ENCODE measurements at regions not wholly inside any gene's neighbourhood (a gene's known extent, or its start where the extent isn't known, plus 50 kb on each side); places are given as distances from the start of the nearest gene placed in this dataset.

DNA sequence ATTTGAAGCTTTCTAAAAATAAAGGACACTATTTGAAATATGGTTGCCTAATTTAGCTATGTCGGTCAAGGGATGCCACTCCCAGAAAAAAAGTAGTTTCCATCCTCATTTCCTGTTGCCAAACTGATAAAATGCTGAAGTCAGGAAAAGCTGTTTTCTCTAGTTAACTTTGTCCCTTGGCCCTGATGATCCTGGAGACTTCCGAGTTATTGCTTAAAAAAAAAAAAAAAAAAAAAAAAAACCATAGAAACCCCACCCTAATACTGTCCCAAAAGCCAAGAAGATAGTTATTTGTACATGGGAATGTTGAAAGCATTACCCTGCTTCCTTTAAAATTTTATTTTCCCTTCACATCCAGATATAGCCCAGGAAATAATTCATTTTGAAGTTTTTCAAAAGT, 236.7 kb downstream of the SOD2 start:
- DNase-seq (no peak), ATAC-seq (no peak)
- Mint-ChIP-seq H3K9me3 (ENCODE audit: low read depth) (no peaks in the 10 kb centered on the region), H3K27ac (no peak overlapping the region), H3K4me1 (no peaks in the 10 kb centered on the region), H3K27me3 (peaks cover 12% of the 10 kb centered on the region), H3K4me3 (no peak overlapping the region), H3K36me3 (ENCODE audit: low read depth) (no peaks in the 10 kb centered on the region)
- CTCF ChIA-PET: no interaction called here
- POLR2A ChIA-PET: no interaction called here
- intact Hi-C loops (cut with DNase I, micrococcal nuclease): no loop called here

DNA sequence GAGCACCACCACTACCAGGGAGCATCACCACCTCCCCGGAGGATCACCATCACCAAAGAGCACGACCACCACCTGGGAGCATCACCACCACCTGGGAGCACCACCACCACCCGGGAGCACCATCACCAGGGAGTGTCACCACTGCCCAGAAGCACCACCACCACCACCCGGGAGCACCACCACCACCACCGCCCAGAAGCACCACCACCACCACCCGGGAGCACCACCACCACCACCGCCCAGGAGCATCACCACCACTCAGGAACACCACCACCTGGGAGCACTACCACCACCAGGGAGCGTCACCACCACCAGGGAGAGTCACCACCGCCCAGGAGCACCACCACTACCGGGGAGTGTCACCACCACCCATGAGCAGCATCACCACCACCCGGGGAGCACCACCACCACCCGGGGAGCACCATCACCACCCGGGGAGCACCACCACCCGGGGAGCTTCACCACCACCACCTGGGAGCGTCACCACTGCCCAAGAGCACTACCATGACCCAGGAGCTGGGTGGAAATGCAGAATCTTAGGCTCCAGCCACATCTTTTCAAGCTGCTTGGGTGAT, 237.3 kb downstream of the SOD2 start:
- H3K27ac Mint-ChIP-seq: no peak overlapping the region
- H3K4me3 Mint-ChIP-seq: no peak overlapping the region
- ChIA-PET POLR2A (no interaction called here), CTCF (no interaction called here)
- DNase-seq (no peak), ATAC-seq (no peak)
- no peaks in the 10 kb centered on the region for H3K9me3 Mint-ChIP-seq (ENCODE audit: low read depth)
- no peaks in the 10 kb centered on the region for H3K36me3 Mint-ChIP-seq (ENCODE audit: low read depth)
- no peaks in the 10 kb centered on the region for H3K4me1 Mint-ChIP-seq
- intact Hi-C loops (cut with DNase I, micrococcal nuclease): no loop called here
- peaks cover 10% of the 10 kb centered on the region for H3K27me3 Mint-ChIP-seq

DNA sequence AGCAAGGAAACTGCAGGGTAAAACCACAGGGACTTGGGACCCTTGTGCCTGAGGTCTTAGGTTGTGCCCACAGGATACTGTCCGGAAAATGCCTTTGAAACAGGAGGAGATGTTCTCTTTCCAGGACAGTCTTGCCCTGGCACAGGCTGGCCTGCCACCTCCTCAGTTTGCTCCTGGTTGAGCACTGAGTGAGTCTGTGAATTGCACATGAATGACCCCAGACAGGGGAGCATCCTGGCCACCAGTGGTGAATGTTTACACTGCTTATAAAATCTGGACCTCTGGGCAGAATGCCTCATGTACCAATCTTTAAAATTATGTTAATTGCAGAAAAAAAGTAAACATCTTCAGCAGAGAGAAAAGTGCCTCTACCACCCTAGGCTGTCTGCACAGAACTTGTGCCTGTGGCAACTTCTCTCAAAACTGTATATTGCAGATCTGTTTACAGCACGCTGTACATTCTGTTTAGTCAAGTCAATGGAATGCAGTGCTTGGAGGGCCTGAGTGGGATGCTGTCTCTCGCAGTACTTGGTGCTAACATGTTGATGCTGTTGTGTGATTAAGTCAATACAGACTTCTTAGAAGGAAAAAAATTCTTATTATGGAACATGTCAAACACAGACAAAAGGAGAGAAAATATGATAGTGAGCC, 242.1 kb downstream of the SOD2 start:
- H3K9me3 Mint-ChIP-seq (ENCODE audit: low read depth): no peaks in the 10 kb centered on the region
- intact Hi-C loops (cut with DNase I, micrococcal nuclease): no loop called here
- no peaks in the 10 kb centered on the region for H3K4me1 Mint-ChIP-seq
- H3K27me3 Mint-ChIP-seq: peaks cover 30% of the 10 kb centered on the region
- DNase-seq: no peak
- ATAC-seq: no peak
- H3K36me3 Mint-ChIP-seq (ENCODE audit: low read depth): no peaks in the 10 kb centered on the region
- POLR2A ChIA-PET: no interaction called here
- CTCF ChIA-PET: no interaction called here
- H3K27ac Mint-ChIP-seq: no peak overlapping the region
- H3K4me3 Mint-ChIP-seq: no peak overlapping the region

DNA sequence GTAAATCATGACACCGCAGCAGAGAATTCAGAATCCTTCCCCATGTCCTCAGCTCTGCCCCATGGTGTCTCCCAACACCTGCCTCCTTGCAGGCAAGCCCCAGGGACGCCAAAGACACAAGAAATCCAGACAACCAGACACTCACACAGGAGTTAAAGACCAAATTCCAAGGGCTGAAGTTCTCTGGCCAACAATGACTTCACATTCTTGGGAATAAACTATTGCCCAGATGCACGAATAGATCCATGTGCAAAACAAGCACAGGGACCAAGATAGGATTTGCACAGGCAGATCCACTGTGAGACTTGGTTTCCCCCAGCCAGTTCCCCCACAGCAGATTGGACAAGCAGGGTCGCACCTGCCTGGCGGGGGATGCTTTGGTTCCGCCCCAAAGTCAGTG, 246.7 kb downstream of the SOD2 start:
- Mint-ChIP-seq H3K27ac (no peak overlapping the region), H3K27me3 (peaks cover 25% of the 10 kb centered on the region), H3K36me3 (ENCODE audit: low read depth) (no peaks in the 10 kb centered on the region), H3K4me3 (no peak overlapping the region), H3K9me3 (ENCODE audit: low read depth) (no peaks in the 10 kb centered on the region), H3K4me1 (no peaks in the 10 kb centered on the region)
- ChIA-PET POLR2A (no interaction called here), CTCF (interaction anchor here (0.8 kb wide), 1 partner anchor 560 kb away, joined by 3 read pairs; no protein-coding TSS in a partner anchor)
- ATAC-seq: no peak
- no peak for DNase-seq
- intact Hi-C loops (cut with DNase I, micrococcal nuclease): no loop called here

DNA sequence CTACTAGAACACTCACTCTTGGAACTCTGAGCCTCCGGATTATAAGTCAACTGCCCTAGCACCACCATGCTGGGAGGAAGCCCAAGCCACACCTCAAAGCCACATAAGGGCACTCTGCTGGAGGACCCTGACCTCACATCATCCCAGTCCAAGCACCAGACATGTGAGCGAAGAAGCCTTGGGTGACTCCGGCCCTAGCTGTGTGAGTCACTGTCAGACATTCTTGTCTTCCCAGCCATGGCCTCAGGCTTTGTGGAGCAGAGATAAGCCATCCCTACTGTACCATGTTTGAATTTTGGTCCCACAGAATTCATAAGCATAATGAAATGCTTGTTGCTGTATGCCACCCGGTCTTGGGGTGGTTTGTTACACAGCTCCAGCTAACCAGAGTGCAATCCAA, 247.7 kb downstream of the SOD2 start:
- Mint-ChIP-seq H3K4me3 (no peak overlapping the region), H3K36me3 (ENCODE audit: low read depth) (no peaks in the 10 kb centered on the region), H3K27ac (no peak overlapping the region), H3K27me3 (peaks cover 24% of the 10 kb centered on the region), H3K9me3 (ENCODE audit: low read depth) (no peaks in the 10 kb centered on the region), H3K4me1 (no peaks in the 10 kb centered on the region)
- ChIA-PET POLR2A (no interaction called here), CTCF (no interaction called here)
- no peak for DNase-seq
- ATAC-seq: no peak
- intact Hi-C loops (cut with DNase I, micrococcal nuclease): no loop called here

DNA sequence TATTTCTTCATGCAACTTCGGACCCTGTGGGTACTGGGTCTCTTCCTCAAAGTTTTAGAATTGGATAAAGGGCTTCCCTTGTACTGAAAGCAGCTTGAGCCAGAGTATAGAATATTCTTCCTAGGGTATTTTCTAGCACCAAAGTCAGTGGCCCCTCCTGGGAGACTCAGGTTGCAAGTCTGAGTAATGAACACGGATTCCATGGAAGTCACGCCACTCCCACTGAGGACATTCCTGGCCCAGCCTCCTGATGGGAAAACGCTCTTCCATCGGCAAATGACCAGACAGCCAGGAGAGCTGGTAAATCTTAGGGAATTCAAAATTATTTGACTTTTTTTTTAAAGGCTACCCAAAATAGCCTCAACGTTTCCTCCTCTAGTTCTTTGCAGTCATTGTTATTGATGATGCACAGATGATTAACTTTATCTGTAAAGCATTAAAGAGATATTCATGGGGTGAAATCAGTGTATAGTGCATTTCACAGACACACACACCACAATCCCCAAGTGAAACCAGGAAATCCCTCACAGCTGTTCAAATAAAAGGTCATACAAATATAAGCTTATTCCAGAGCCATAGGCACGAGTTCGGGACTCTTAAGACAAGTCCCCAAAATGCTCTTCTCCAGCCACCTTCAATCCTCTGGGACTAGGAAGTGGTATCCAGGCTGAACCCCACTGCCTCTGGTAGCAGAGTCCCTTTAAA, 248.8 kb downstream of the SOD2 start:
- POLR2A ChIA-PET: no interaction called here
- peaks cover 21% of the 10 kb centered on the region for H3K27me3 Mint-ChIP-seq

DNA sequence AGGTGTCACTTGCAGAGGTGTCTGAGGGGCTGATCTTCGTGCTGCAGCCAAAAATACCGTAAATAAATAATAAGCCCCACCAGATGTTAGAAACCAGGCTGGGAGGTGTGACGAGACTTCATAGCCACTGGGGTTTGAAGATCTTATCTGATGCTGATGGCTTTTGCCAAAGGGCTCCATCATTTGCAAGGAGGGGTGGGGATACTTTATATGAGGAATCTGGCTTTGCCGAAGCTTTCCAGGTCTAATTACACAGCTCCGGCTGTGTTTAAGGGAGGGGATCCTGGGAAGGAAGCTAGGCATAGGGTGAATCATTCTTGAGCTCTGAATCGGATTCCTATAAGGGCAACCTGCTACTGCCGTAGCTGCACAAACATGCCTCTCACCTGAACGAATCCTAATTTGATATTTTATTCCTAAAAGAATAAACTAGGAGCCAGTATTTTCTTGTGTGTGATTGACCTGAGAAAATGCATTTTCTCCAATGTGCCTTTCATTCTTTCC, 249.6 kb downstream of the SOD2 start:
- no peaks in the 10 kb centered on the region for H3K4me1 Mint-ChIP-seq
- peaks cover 21% of the 10 kb centered on the region for H3K27me3 Mint-ChIP-seq
- no peak overlapping the region for H3K27ac Mint-ChIP-seq
- POLR2A ChIA-PET: no interaction called here
- CTCF ChIA-PET: no interaction called here
- no peak for DNase-seq
- ATAC-seq: no peak
- H3K9me3 Mint-ChIP-seq (ENCODE audit: low read depth): no peaks in the 10 kb centered on the region
- intact Hi-C loops (cut with DNase I, micrococcal nuclease): no loop called here
- no peaks in the 10 kb centered on the region for H3K36me3 Mint-ChIP-seq (ENCODE audit: low read depth)
- H3K4me3 Mint-ChIP-seq: no peak overlapping the region

More for the DNA sequence above, 248.8 kb downstream of the SOD2 start:
- DNase-seq (no peak), ATAC-seq (no peak)
- intact Hi-C loops (cut with DNase I, micrococcal nuclease): no loop called here
- Mint-ChIP-seq H3K4me1 (no peaks in the 10 kb centered on the region), H3K27ac (no peak overlapping the region), H3K36me3 (ENCODE audit: low read depth) (no peaks in the 10 kb centered on the region), H3K9me3 (ENCODE audit: low read depth) (no peaks in the 10 kb centered on the region), H3K4me3 (no peak overlapping the region)
- CTCF ChIA-PET: interaction anchor here (0.7 kb wide), 1 partner anchor 26 kb away, joined by 7 read pairs; no protein-coding TSS in a partner anchor

GRCh38 chr6:159441704-159441981, 251.4 kb downstream of the SOD2 start:
- POLR2A ChIA-PET: no interaction called here
- no peak for ATAC-seq

DNA sequence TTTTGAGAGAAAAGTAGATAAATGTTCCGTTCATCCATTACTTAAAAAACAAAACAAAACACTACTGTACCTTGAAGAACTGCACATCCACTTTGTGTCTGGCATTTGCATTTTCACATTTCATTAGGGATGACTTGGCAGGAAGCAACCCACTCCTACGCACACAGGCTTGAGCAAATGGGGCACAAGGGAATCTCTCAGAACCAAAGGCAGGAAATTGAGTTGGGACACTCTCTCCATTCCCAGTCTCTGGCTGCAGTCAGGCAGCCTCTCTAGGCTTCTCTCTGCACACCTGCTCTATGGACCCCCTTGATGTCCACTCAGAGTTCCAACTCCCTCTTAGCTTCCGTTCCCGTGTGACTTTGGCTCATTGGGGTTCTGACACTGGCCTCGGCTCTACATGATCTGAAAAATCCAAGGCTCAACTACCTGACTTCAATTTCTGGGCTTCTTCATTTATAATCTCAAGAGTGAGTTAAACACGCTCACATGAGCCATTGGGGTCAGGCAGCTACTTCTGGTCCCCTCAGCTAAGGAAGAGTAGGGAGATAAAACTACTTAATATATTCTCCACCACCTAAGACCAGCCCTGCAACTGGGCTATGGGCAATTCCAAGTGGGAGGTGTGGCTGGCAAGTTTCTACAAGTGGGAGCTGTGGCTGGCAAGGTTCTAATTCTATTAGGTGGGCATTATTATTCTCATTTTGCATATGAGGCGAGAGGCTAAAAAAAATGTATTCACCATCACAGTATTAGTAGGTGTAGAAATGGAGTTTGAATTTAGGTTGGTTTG, 251.9 kb downstream of the SOD2 start:
- H3K36me3 Mint-ChIP-seq (ENCODE audit: low read depth): no peaks in the 10 kb centered on the region
- H3K4me1 Mint-ChIP-seq: no peaks in the 10 kb centered on the region
- ChIA-PET POLR2A (no interaction called here), CTCF (interaction anchor here (0.6 to 1.1 kb wide), 2 partner anchors 22 to 129 kb away, joined by 3 read pairs; no protein-coding TSS in a partner anchor)
- H3K27me3 Mint-ChIP-seq: peaks cover 8% of the 10 kb centered on the region
- no peaks in the 10 kb centered on the region for H3K9me3 Mint-ChIP-seq (ENCODE audit: low read depth)
- DNase-seq (no peak), ATAC-seq (no peak)
- no peak overlapping the region for H3K27ac Mint-ChIP-seq
- intact Hi-C loops (cut with DNase I, micrococcal nuclease): no loop called here
- no peak overlapping the region for H3K4me3 Mint-ChIP-seq

More at GRCh38 chr6:159441704-159441981, 251.4 kb downstream of the SOD2 start:
- intact Hi-C loops (cut with DNase I, micrococcal nuclease): no loop called here
- peaks cover 10% of the 10 kb centered on the region for H3K27me3 Mint-ChIP-seq
- H3K9me3 Mint-ChIP-seq (ENCODE audit: low read depth): no peaks in the 10 kb centered on the region
- H3K27ac Mint-ChIP-seq: no peak overlapping the region
- CTCF ChIA-PET: no interaction called here
- no peaks in the 10 kb centered on the region for H3K36me3 Mint-ChIP-seq (ENCODE audit: low read depth)
- H3K4me3 Mint-ChIP-seq: no peak overlapping the region
- no peak for DNase-seq
- H3K4me1 Mint-ChIP-seq: no peaks in the 10 kb centered on the region

DNA sequence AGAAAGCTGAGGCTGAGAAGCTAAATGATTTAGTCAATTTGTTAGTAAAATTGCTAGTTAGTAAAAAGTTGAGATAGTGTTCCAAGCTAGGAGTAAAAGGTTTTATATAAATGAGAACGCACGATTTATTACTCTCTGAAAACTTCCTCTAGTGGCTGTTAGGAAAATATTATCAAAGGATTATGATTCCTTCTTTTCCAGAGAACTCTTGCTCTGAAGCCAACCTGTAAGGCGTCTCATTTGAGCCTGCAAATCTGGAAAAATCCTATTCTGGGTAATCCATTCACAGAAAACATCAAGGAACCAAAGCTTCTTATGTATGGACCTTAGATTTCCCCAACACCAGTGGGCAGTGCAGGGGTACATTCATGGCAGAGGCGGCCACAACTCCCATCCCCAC, 252.7 kb downstream of the SOD2 start:
- H3K4me1 Mint-ChIP-seq: no peaks in the 10 kb centered on the region
- ChIA-PET CTCF (interaction anchor here (0.6 to 1.1 kb wide), 2 partner anchors 23 to 129 kb away, joined by 3 read pairs; no protein-coding TSS in a partner anchor), POLR2A (no interaction called here)
- intact Hi-C loops (cut with DNase I, micrococcal nuclease): no loop called here
- ATAC-seq (no peak), DNase-seq (no peak)
- no peak overlapping the region for H3K4me3 Mint-ChIP-seq
- peaks cover 8% of the 10 kb centered on the region for H3K27me3 Mint-ChIP-seq
- H3K36me3 Mint-ChIP-seq (ENCODE audit: low read depth): no peaks in the 10 kb centered on the region
- H3K9me3 Mint-ChIP-seq (ENCODE audit: low read depth): no peaks in the 10 kb centered on the region
- no peak overlapping the region for H3K27ac Mint-ChIP-seq

DNA sequence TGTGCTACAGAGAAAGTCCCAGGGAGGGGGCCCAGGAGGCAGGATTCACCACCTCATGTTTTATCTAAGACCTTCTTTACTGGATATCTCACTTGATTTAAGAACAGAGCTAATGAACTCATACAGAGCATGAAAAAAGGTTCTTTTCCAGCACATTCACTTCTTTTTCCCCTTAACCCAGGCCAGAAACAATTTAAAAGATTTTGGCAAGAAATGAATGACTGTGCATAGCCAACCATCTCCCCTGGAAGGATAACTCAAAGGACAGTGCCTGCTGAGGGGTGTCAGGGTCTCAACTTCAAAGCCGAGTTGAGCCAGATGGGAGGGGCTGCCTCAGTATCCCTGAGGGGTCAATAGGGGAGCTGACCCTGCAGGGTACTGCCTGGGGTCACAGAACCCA, 253.4 kb downstream of the SOD2 start:
- no peak for ATAC-seq
- Mint-ChIP-seq H3K9me3 (ENCODE audit: low read depth) (no peaks in the 10 kb centered on the region), H3K27ac (no peak overlapping the region), H3K4me3 (no peak overlapping the region), H3K36me3 (ENCODE audit: low read depth) (no peaks in the 10 kb centered on the region), H3K4me1 (no peaks in the 10 kb centered on the region), H3K27me3 (peaks cover 10% of the 10 kb centered on the region)
- intact Hi-C loops (cut with DNase I, micrococcal nuclease): no loop called here
- POLR2A ChIA-PET: no interaction called here
- CTCF ChIA-PET: interaction anchor here (1.1 kb wide), 1 partner anchor 23 kb away, joined by 3 read pairs; no protein-coding TSS in a partner anchor
- no peak for DNase-seq
